HG03135 (cell line): ENCODE measurements at regions not wholly inside any gene's neighbourhood (a gene's known extent, or its start where the extent isn't known, plus 50 kb on each side); places are given as distances from the start of the nearest gene placed in this dataset.
"Not testable (repeated sequence)": the region's sequence is repeated elsewhere in the genome, so short reads cannot be mapped to it uniquely, and the experiment has no call there.

Experiments used
- ATAC-seq: cut with Tn5 transposase; IDR thresholded peaks from one replicate; pipeline ENCODE4 v1.9.1; 2021; ENCODE audit warnings: mild to moderate bottlenecking, moderate library complexity; ENCODE audit not compliant: unreplicated experiment

DNA sequence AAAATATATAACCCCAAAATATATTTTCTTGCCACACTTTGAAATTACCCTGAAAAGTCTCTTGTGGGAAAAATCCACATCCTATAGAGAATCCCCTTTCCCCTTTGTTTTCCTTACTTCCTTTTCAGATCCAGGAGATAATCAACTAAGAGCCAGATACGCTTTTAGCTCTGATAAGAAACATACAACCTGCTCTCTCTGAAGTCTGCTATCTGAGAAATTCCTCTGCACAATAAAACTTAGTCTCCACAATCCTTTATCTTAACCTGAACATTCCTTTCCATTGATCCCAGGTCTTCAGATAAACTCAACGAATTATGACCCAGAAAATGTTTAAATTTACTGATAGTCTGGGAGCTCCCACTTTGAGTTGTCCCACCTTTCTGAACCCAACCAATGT, 233.4 kb upstream of the SETMAR start:
- no peak for ATAC-seq

- ATAC-seq, result no peak
Observed at GRCh38 chr3:4071481-4072184, 231.5 kb upstream of the SETMAR start.

DNA sequence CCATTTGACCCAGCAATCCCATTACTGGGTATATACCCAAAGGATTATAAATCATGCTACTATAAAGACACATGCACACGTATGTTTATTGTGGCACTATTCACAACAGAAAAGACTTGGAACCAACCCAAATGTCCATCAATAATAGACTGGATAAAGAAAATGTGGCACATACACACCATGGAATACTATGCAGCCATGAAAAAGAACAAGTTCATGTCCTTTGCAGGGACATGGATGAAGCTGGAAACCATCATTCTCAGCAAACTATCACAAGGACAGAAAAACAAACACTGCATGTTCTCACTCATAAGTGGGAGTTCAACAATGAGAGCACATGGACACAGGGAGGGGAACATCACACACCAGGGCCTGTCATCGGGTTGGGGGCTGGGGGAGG, 225.9 kb upstream of the SETMAR start:
- ATAC-seq, result not testable (repeated sequence)

- ATAC-seq, result no peak
Observed at GRCh38 chr3:4077950-4078349, 225.2 kb upstream of the SETMAR start.

DNA sequence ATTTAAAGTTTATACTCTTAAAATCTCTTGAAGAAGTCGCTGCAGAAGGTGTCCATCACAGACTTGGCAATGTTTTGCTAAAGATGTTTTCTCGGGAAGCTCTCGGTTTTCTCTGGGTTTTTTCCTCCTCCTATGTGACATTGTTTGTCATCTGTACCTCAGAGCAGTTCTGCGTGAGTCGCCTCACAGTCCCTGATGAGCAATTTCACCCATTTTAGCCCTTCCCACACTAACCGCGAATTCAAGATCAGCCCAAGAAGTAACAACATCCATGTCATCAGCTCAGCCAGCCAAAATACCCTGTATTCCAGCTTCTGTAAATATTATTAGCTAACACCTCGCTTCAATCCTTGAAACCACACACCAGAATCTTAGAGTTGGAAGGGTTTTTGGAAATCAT, 224.3 kb upstream of the SETMAR start:
- ATAC-seq, result no peak

GRCh38 chr3:4079339-4080195, 223.6 kb upstream of the SETMAR start:
- ATAC-seq, result no peak

- no peak for ATAC-seq
Observed at GRCh38 chr3:4083225-4084015, 219.7 kb upstream of the SETMAR start.

- ATAC-seq, result no peak
Observed at GRCh38 chr3:4084271-4084670, 218.9 kb upstream of the SETMAR start.

- not testable (repeated sequence) for ATAC-seq
Observed at GRCh38 chr3:4086662-4087061, 216.5 kb upstream of the SETMAR start.

DNA sequence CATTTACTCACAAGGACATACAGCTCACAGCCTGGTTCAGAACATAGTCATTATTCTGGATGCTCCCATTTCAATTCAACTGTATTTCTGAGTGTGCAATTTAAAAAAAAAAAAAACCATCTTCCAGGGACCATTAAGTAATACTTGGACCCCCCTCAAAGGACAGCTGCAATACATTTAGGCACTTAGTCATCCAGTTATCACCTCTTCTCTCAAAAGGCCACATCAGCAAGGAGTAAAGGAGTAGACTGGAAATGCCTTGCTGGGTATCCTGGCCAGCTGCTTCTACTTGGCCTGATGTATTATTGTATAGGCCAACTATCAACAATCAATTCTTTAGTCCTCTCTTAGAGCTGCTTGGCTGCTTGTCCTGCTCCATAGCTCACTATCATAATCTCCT, 211.4 kb upstream of the SETMAR start:
- ATAC-seq, result no peak

GRCh38 chr3:4097801-4098200, 205.4 kb upstream of the SETMAR start:
- no peak for ATAC-seq

- ATAC-seq, result no peak
Observed at GRCh38 chr3:4099607-4100006, 203.6 kb upstream of the SETMAR start.

DNA sequence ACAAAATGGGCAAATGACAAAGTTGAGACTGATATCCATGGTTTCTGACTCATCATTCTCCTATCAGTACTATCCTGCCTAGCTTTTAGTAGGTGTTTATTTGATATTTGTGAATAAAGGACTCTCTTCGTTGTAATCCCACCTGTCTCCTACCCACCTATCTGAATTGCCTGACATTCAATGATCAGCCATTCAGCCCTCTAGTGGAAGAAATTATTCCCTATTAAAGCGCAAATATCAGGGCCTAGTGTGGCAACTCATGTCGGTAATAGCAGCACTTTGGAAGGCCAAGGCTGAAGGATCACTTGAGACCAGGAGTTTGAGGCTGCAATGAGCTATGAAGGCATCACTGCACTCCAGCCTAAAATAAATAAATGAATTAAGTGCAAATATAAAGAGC, 195.7 kb upstream of the SETMAR start:
- ATAC-seq, result no peak

GRCh38 chr3:4113811-4114522, 189.2 kb upstream of the SETMAR start:
- ATAC-seq, result no peak

DNA sequence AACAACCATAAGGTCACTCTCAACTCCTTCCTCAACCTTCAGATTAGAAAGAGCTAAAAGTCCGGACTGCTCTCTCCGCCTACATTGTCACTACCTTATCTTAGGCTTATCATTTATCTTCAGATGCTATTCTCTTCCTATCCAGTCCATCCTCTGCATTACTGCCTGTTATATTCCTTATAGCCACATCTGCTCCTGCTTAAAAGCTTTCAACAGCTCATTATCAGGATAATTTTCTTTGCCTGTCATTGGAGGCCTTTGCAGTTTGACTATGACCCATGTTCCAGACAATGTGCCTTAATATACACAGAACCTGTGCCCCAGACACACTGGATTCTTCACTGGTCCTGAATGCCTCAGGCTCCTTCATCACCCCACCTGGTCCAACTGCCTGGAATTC, 184.1 kb upstream of the SETMAR start:
- ATAC-seq, result no peak

DNA sequence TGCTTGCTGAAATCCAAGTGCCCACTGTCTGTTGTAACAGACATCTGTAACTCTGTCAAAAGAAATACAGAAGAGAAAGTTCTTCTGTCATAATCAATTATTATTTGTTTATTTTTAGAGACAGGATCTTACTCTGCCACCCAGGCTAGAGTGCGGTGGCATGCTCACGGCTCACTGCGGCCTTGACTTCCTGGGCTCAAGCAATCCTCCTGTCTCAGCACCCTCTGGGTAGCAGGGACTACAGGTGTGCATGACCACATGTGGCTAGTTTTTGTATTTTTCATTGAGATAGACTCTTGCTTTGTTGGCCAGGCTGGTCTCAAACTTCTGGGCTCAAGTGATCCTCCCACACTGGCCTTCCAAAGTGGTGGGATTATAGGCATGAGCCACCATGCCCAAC, 177.6 kb upstream of the SETMAR start:
- no peak for ATAC-seq

GRCh38 chr3:4138150-4138785, 164.9 kb upstream of the SETMAR start:
- no peak for ATAC-seq

DNA sequence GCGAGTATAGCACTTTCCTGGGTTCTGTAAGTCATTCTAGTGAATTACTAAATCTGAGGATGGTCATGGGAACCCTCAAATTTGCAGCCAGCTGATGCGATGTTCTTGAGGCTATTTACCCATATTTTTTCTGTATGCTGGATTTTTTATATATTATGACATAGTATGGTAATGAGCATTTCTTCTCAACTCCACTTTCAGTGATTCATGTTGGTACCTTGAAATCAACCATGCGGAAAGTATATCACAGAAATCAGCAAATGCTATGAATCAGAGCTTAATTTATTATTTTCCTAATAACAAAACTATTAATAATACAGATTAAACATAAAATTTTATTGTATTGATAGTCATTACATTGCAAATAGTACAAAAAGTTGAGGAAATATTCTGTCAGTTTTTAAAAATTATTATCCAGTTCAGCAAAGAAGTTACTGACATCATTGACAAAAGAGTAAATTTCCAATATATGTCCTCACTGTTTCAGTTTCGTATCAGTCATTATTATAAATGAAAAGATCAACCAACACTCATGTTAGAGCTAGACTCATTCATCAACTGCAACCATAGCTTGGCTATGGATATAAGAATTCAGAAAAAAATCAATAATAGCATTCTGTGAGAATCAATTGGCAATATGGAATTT, 164.3 kb upstream of the SETMAR start:
- ATAC-seq, result no peak

DNA sequence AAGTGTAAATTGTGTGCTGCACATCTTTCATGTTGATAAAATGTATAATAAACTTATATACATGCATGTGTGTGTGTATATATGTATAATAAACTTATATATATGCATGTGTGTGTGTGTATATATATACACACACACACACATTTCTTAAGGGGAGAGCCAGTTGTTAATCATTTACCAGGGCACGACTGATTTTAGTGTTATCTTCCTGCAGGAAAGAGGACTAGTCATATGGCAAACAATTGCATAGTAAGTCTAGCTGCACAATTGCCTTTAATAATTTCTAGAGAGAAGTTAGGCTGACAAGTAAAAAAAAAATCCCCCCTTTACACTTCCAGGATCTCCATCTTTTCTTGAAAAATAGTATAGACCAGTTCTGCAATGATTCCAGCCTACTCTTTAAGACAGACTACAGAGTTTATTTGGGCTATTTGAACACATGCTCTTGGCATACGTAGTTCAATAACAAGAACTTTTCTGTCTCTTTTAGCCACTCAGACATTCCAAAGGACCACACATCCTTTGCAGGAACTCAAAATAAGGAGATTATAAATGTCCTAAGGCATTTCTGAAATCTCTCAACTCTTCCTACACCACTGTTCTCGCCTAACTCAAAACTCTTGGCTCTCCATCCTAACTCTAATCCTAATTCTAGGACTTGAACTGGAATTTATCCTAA, 163.6 kb upstream of the SETMAR start:
- ATAC-seq, result no peak
